HCT116 (cell line): ENCODE measurements at regions not wholly inside any gene's neighbourhood (a gene's known extent, or its start where the extent isn't known, plus 50 kb on each side); places are given as distances from the start of the nearest gene placed in this dataset.

Source experiments
- ATAC-seq: fragments of 200-7000 bp; cut with Tn5 transposase; 2 replicates; pipeline ENCODE4 v1.9.1; 2020; ENCODE audit warnings: mild to moderate bottlenecking, moderate library complexity
- BruUV-seq: library from RNA; stranded (reverse); fragments of 400-500 nt; replicated peaks from 2 replicates; lab custom pipeline; 2021; lab: Mats Ljungman, UMichigan
- CTCF ChIA-PET: fragments of 300-600 bp; sonication (Branson Sonifier 250); formaldehyde crosslinking; loops from one replicate; lab custom pipeline; 2021; ENCODE audit warnings: antibody characterized with exemption; lab: Charles Lee
- POLR2A ChIA-PET: fragments of 300-600, 350-600 bp; sonication (Branson Sonifier 250); formaldehyde crosslinking; loops from one replicate; lab custom pipeline; 2021; ENCODE audit warnings: antibody characterized with exemption; lab: Charles Lee
- RAD21 ChIA-PET, 2 experiments: fragments of 300-600 bp; sonication (Branson Sonifier 250); formaldehyde crosslinking; loops; one replicate each; lab custom pipeline; 2023; ENCODE audit warnings: low total read pairs in 2 of 2; ENCODE audit not compliant: uncharacterized antibody in 2 of 2, unreplicated experiment in 2 of 2, low non-redundant PET in 1 of 2; lab: Charles Lee
- DNase-seq: peaks from one replicate; pipeline ENCODE4 v3.0.0-alpha.2; 2010; ENCODE audit warnings: low read depth, low spot score
- H2AFZ ChIP-seq: fragments of 200-600 bp; shearing (Covaris generic), sonication (generic); 2 replicates; pipeline ENCODE4 v1.6.1; 2017; ENCODE audit warnings: low read depth, mixed run types, mixed read lengths, antibody characterized with exemption, low read length; ENCODE audit not compliant: poor library complexity, severe bottlenecking
- H3K27ac ChIP-seq: 2 replicates; pipeline ENCODE4 v1.5.1; 2012; ENCODE audit warnings: low read depth, low read length
- H3K27me3 ChIP-seq: fragments of 200-600 bp; sonication (generic); 2 replicates; pipeline ENCODE4 v1.6.1; 2016; ENCODE audit warnings: mixed run types, low read length, mixed read lengths; ENCODE audit not compliant: insufficient read depth
- H3K36me3 ChIP-seq, 2 experiments: fragments of 200-500 bp in 1 of 2; fragments of 200-600 bp in 1 of 2; sonication (Bioruptor generic) in 1 of 2; sonication (generic) in 1 of 2; 2 replicates each; pipeline versions ENCODE4 v1.5.1 to v1.6.1; 2014 to 2016; ENCODE audit warnings: low read length in 2 of 2, inconsistent platforms in 1 of 2, mixed read lengths in 1 of 2, mixed run types in 1 of 2; ENCODE audit not compliant: insufficient read depth in 2 of 2, control insufficient read depth in 1 of 2
- H3K4me1 ChIP-seq, 2 experiments: fragments of 200-600 bp in 1 of 2; sonication (generic) in 1 of 2; 2 replicates each; pipeline versions ENCODE4 v1.5.1 to v1.6.1; 2012 to 2017; ENCODE audit warnings: low read length in 2 of 2, inconsistent platforms in 1 of 2, mild to moderate bottlenecking in 1 of 2, mixed read lengths in 1 of 2, mixed run types in 1 of 2, moderate library complexity in 1 of 2; ENCODE audit not compliant: insufficient read depth in 2 of 2, control insufficient read depth in 1 of 2
- H3K4me2 ChIP-seq: fragments of 200-600 bp; sonication (generic); 2 replicates; pipeline ENCODE4 v1.6.1; 2017; ENCODE audit warnings: mixed run types, low read length, mixed read lengths
- H3K4me3 ChIP-seq, 2 experiments: fragments of 200-600 bp in 1 of 2; sonication (generic) in 1 of 2; replicated peaks in 1 of 2; 2 replicates each; pipeline ENCODE4 v1.5.1; 2011 to 2016; ENCODE audit warnings: low read length in 2 of 2, control low read depth in 1 of 2, low read depth in 1 of 2, mild to moderate bottlenecking in 1 of 2, mixed read lengths in 1 of 2, mixed run types in 1 of 2
- H3K79me2 ChIP-seq: fragments of 200-600 bp; sonication (generic); 2 replicates; pipeline ENCODE4 v1.6.1; 2017; ENCODE audit warnings: mild to moderate bottlenecking, mixed run types, low read length, moderate library complexity, mixed read lengths; ENCODE audit not compliant: insufficient read depth
- H3K9ac ChIP-seq: fragments of 200-600 bp; sonication (generic); 2 replicates; pipeline ENCODE4 v1.6.1; 2016; ENCODE audit warnings: low read length, mixed read lengths
- H3K9me2 ChIP-seq: fragments of 200-600 bp; sonication (generic), shearing (Covaris generic); 2 replicates; pipeline ENCODE4 v1.6.1; 2017; ENCODE audit warnings: mixed run types, mild to moderate bottlenecking, moderate library complexity; ENCODE audit not compliant: insufficient read depth
- H3K9me3 ChIP-seq, 2 experiments: fragments of 200-500 bp in 1 of 2; fragments of 200-600 bp in 1 of 2; sonication (Bioruptor generic) in 1 of 2; sonication (generic) in 1 of 2; 2 replicates each; pipeline ENCODE4 v1.6.1; 2014 to 2017; ENCODE audit warnings: low read length in 2 of 2, mixed read lengths in 2 of 2, inconsistent platforms in 1 of 2, low read depth in 1 of 2, mild to moderate bottlenecking in 1 of 2, mixed run types in 1 of 2, moderate library complexity in 1 of 2; ENCODE audit not compliant: control insufficient read depth in 1 of 2, insufficient read depth in 1 of 2
- H4K20me1 ChIP-seq: fragments of 200-600 bp; sonication (generic), shearing (Covaris generic); 2 replicates; pipeline ENCODE4 v1.6.1; 2017; ENCODE audit warnings: mixed run types, mild to moderate bottlenecking, moderate library complexity; ENCODE audit not compliant: insufficient read depth
- ATF3 ChIP-seq: IDR thresholded peaks from 2 replicates; pipeline ENCODE4 v1.6.1; 2012
- CEBPB ChIP-seq: IDR thresholded peaks from 2 replicates; pipeline ENCODE4 v1.6.1; 2012; ENCODE audit warnings: low read depth
- EGR1 ChIP-seq: IDR thresholded peaks from 2 replicates; pipeline ENCODE4 v1.6.1; 2012; ENCODE audit warnings: low read depth
- JUND ChIP-seq: IDR thresholded peaks from 2 replicates; pipeline ENCODE4 v1.6.1; 2012
- SP1 ChIP-seq: IDR thresholded peaks from 2 replicates; pipeline ENCODE4 v1.6.1; 2012; ENCODE audit warnings: low read depth
- TCF7L2 ChIP-seq: IDR thresholded peaks from 2 replicates; pipeline ENCODE4 v1.7.0; 2011; ENCODE audit warnings: borderline replicate concordance, inconsistent platforms; ENCODE audit not compliant: insufficient read depth, insufficient read length; ENCODE audit errors: extremely low read depth
- ZFX ChIP-seq: fragments of 450-650 bp; IDR thresholded peaks from 2 replicates; pipeline ENCODE4 v1.6.1; 2017
- ZNF274 ChIP-seq: fragments of 200-500 bp; sonication (Bioruptor generic); IDR thresholded peaks from 2 replicates; pipeline ENCODE4 v1.6.1; 2014; ENCODE audit warnings: mild to moderate bottlenecking, low read depth, low read length, inconsistent platforms
- intact Hi-C: fragments of 100-400 bp; cut with micrococcal nuclease; formaldehyde crosslinking; loops from 2 replicates; pipeline ENCODE4 v1.10.0; 2022
- TF ChIP-seq, protein P1 (sequence below): IDR thresholded peaks from 2 replicates; pipeline ENCODE4 v1.6.1; 2012; ENCODE audit warnings: low read depth

DNA sequence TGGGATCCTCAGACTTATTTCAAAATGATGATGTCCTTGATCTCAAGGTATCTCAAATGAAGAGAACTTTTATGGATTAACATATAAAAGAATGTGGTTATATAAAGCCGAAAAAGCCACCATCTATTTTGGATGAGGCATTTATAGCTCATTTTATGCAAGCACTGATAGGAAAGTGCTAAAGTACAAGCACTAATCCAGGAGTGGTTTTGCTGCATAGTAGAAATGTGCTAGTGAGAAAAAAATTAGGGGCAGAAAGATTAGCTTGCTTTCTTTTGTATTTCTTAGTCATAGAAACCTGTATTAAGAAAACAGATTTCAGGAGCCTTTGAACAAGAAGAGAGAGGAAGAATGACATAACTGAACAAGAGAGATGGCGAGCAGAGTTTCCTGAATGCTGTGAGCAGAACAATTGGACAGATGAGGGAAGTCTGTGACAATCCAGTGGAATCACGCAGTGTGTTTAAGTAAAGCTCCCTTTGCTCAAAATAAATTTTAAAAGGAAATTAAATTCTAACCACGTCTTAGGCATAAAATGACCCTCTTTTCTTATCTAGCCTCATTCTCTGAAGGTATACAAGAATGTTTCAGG is 238.2 kb upstream of the NOVA1 start:
- POLR2A ChIA-PET = no interaction called here

More for the DNA sequence above, 238.2 kb upstream of the NOVA1 start:
- H3K4me3 ChIP-seq = no peak overlapping the region
- no peak overlapping the region for H3K4me2 ChIP-seq
- RAD21 ChIA-PET = no interaction called here
- no peak for TF ChIP-seq EGR1
- no peak for TF ChIP-seq ATF3
- no peak for TF ChIP-seq SP1
- no peak for TF ChIP-seq CEBPB
- no peak for TF ChIP-seq ZNF274
- TF ChIP-seq, protein P1, sequence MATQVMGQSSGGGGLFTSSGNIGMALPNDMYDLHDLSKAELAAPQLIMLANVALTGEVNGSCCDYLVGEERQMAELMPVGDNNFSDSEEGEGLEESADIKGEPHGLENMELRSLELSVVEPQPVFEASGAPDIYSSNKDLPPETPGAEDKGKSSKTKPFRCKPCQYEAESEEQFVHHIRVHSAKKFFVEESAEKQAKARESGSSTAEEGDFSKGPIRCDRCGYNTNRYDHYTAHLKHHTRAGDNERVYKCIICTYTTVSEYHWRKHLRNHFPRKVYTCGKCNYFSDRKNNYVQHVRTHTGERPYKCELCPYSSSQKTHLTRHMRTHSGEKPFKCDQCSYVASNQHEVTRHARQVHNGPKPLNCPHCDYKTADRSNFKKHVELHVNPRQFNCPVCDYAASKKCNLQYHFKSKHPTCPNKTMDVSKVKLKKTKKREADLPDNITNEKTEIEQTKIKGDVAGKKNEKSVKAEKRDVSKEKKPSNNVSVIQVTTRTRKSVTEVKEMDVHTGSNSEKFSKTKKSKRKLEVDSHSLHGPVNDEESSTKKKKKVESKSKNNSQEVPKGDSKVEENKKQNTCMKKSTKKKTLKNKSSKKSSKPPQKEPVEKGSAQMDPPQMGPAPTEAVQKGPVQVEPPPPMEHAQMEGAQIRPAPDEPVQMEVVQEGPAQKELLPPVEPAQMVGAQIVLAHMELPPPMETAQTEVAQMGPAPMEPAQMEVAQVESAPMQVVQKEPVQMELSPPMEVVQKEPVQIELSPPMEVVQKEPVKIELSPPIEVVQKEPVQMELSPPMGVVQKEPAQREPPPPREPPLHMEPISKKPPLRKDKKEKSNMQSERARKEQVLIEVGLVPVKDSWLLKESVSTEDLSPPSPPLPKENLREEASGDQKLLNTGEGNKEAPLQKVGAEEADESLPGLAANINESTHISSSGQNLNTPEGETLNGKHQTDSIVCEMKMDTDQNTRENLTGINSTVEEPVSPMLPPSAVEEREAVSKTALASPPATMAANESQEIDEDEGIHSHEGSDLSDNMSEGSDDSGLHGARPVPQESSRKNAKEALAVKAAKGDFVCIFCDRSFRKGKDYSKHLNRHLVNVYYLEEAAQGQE = no peak
- no peak for TF ChIP-seq TCF7L2
- no peak for TF ChIP-seq ZFX
- no peak for TF ChIP-seq JUND
- ATAC-seq (no peak), DNase-seq (no peak)
- H4K20me1 ChIP-seq = no peaks in the 10 kb centered on the region
- BruUV-seq = no TSS peak
- H3K79me2 ChIP-seq = no peaks in the 10 kb centered on the region
- intact Hi-C loops = no loop called here
- H3K36me3 ChIP-seq = no peaks in the 10 kb centered on the region
- H2AFZ ChIP-seq = no peak overlapping the region
- no peaks in the 10 kb centered on the region for H3K4me1 ChIP-seq
- no peaks in the 10 kb centered on the region for H3K27me3 ChIP-seq
- CTCF ChIA-PET = no interaction called here
- H3K9me2 ChIP-seq = no peaks in the 10 kb centered on the region
- no peak overlapping the region for H3K27ac ChIP-seq
- peaks cover 15 to 39% of the 10 kb centered on the region in 2 experiments; a peak in 2 of 4 replicates for H3K9me3 ChIP-seq
- no peak overlapping the region for H3K9ac ChIP-seq
